GM12865 (cell line): ENCODE measurements at regions not wholly inside any gene's neighbourhood (a gene's known extent, or its start where the extent isn't known, plus 50 kb on each side); places are given as distances from the start of the nearest gene placed in this dataset.

ENCODE experiments used
- DNase-seq: peaks from one replicate; pipeline ENCODE4 v3.0.0; 2010; ENCODE audit warnings: low read depth
- H3K4me3 ChIP-seq: 2 replicates; pipeline ENCODE4 v1.5.1; 2011; ENCODE audit warnings: mild to moderate bottlenecking, low read depth, low read length, control low read depth
- CTCF ChIP-seq: IDR thresholded peaks from 2 replicates; pipeline ENCODE4 v1.5.1; 2011; ENCODE audit warnings: low read length, control low read depth, low read depth, inconsistent platforms; ENCODE audit not compliant: insufficient read depth; ENCODE audit errors: missing control alignments

- no peak overlapping the region for H3K4me3 ChIP-seq
- no peak for TF ChIP-seq CTCF
- DNase-seq, result no peak
Measured at GRCh38 chr5:165134155-165134554, 1628.7 kb downstream of the MAT2B start.

- no peak overlapping the region for H3K4me3 ChIP-seq
- no peak for TF ChIP-seq CTCF
- DNase-seq, result no peak
Measured at GRCh38 chr5:165135565-165135964, 1630.1 kb downstream of the MAT2B start.

GRCh38 chr5:165137701-165138100, 1632.3 kb downstream of the MAT2B start:
- TF ChIP-seq CTCF, result no peak
- H3K4me3 ChIP-seq, result no peak overlapping the region
- no peak for DNase-seq

GRCh38 chr5:165138236-165138635, 1632.8 kb downstream of the MAT2B start:
- TF ChIP-seq CTCF, result no peak
- H3K4me3 ChIP-seq, result no peak overlapping the region
- no peak for DNase-seq

GRCh38 chr5:165139262-165139661, 1633.8 kb downstream of the MAT2B start:
- no peak for TF ChIP-seq CTCF
- no peak for DNase-seq
- no peak overlapping the region for H3K4me3 ChIP-seq

GRCh38 chr5:165139721-165140120, 1634.3 kb downstream of the MAT2B start:
- no peak for TF ChIP-seq CTCF
- DNase-seq, result no peak
- no peak overlapping the region for H3K4me3 ChIP-seq

GRCh38 chr5:165143741-165144140, 1638.3 kb downstream of the MAT2B start:
- DNase-seq, result no peak
- no peak for TF ChIP-seq CTCF
- no peak overlapping the region for H3K4me3 ChIP-seq
